GM23248 (cell line): ENCODE measurements at regions not wholly inside any gene's neighbourhood (a gene's known extent, or its start where the extent isn't known, plus 50 kb on each side); places are given as distances from the start of the nearest gene placed in this dataset.

ENCODE experiments used
- EZH2 ChIP-seq: fragments of 200-600 bp; sonication (generic); IDR thresholded peaks from 2 replicates; pipeline ENCODE4 v1.6.1; 2018; ENCODE audit warnings: antibody characterized with exemption, mild to moderate bottlenecking; ENCODE audit not compliant: insufficient read depth, poor library complexity, severe bottlenecking
- EZH2phosphoT487 ChIP-seq: fragments of 200-600 bp; sonication (generic); IDR thresholded peaks from 2 replicates; pipeline ENCODE4 v1.6.1; 2018; ENCODE audit warnings: antibody characterized with exemption, moderate library complexity, mild to moderate bottlenecking, low read depth; ENCODE audit not compliant: insufficient read depth

- no peak for TF ChIP-seq EZH2
- TF ChIP-seq EZH2phosphoT487: no peak
Observed at GRCh38 chr4:58254291-58254690, 1144.1 kb upstream of the IGFBP7 start.
